ENCODE measurements at regions not wholly inside any gene's neighbourhood (a gene's known extent, or its start where the extent isn't known, plus 50 kb on each side); places are given as distances from the start of the nearest gene placed in this dataset.
"Not testable (repeated sequence)": the region's sequence is repeated elsewhere in the genome, so short reads cannot be mapped to it uniquely, and the experiment has no call there.

- no peaks in the 10 kb centered on the region for H3K27me3 ChIP-seq (ENCODE audit: control insufficient read depth, insufficient read depth, low read length)
- peaks cover 2% of the 10 kb centered on the region for H3K9me3 ChIP-seq (ENCODE audit: control insufficient read depth, insufficient read depth, low read length)
- no peak overlapping the region for H3K4me3 ChIP-seq (ENCODE audit: low read depth, low read length)
- no CpG with 5 or more reads among the region's 2 CpGs for WGBS (ENCODE audit: insufficient coverage)
- no peaks in the 10 kb centered on the region for H3K36me3 ChIP-seq (ENCODE audit: control insufficient read depth, insufficient read depth, low read length)
- DNase-seq (ENCODE audit: low read depth in 4 of 6, low spot score in 6 of 6) = no peak
- no peaks in the 10 kb centered on the region for H3K4me1 ChIP-seq (ENCODE audit: control insufficient read depth, insufficient read depth, low read length)
- H3K27ac ChIP-seq (ENCODE audit: low read depth, low read length) = no peak overlapping the region
Measured at GRCh38 chr20:2219481-2220006, 76.3 kb upstream of the TGM3 start.

- Histone ChIP-seq H3K27me3 (ENCODE audit: control insufficient read depth, insufficient read depth, low read length) (no peaks in the 10 kb centered on the region), H3K27ac (ENCODE audit: low read depth, low read length) (no peak overlapping the region), H3K4me1 (ENCODE audit: control insufficient read depth, insufficient read depth, low read length) (no peaks in the 10 kb centered on the region), H3K4me3 (ENCODE audit: low read depth, low read length) (no peak overlapping the region), H3K36me3 (ENCODE audit: control insufficient read depth, insufficient read depth, low read length) (no peaks in the 10 kb centered on the region), H3K9me3 (ENCODE audit: control insufficient read depth, insufficient read depth, low read length) (peaks cover 2% of the 10 kb centered on the region)
- 83% methylated on average over 1 of the region's 2 CpGs for WGBS (ENCODE audit: insufficient coverage)
- DNase-seq (ENCODE audit: low read depth in 4 of 6, low spot score in 6 of 6) = no peak
Measured at GRCh38 chr20:2220298-2220697, 75.5 kb upstream of the TGM3 start.

GRCh38 chr20:2221921-2222320, 73.9 kb upstream of the TGM3 start:
- Histone ChIP-seq H3K27me3 (ENCODE audit: control insufficient read depth, insufficient read depth, low read length) (no peaks in the 10 kb centered on the region), H3K9me3 (ENCODE audit: control insufficient read depth, insufficient read depth, low read length) (peaks cover 2% of the 10 kb centered on the region), H3K27ac (ENCODE audit: low read depth, low read length) (no peak overlapping the region), H3K36me3 (ENCODE audit: control insufficient read depth, insufficient read depth, low read length) (no peaks in the 10 kb centered on the region), H3K4me3 (ENCODE audit: low read depth, low read length) (no peak overlapping the region), H3K4me1 (ENCODE audit: control insufficient read depth, insufficient read depth, low read length) (no peaks in the 10 kb centered on the region)
- WGBS (ENCODE audit: insufficient coverage) = 50% methylated on average over 1 of the region's 2 CpGs
- no peak for DNase-seq (ENCODE audit: low read depth in 4 of 6, low spot score in 6 of 6)

GRCh38 chr20:2223558-2224367, 72.0 kb upstream of the TGM3 start:
- no peak for DNase-seq (ENCODE audit: low read depth in 4 of 6, low spot score in 6 of 6)
- no peaks in the 10 kb centered on the region for H3K4me1 ChIP-seq (ENCODE audit: control insufficient read depth, insufficient read depth, low read length)
- no peaks in the 10 kb centered on the region for H3K27me3 ChIP-seq (ENCODE audit: control insufficient read depth, insufficient read depth, low read length)
- H3K27ac ChIP-seq (ENCODE audit: low read depth, low read length) = no peak overlapping the region
- H3K4me3 ChIP-seq (ENCODE audit: low read depth, low read length) = no peak overlapping the region
- 91% methylated on average over 4 of the region's 8 CpGs for WGBS (ENCODE audit: insufficient coverage)
- H3K9me3 ChIP-seq (ENCODE audit: control insufficient read depth, insufficient read depth, low read length) = peaks cover 2% of the 10 kb centered on the region
- no peaks in the 10 kb centered on the region for H3K36me3 ChIP-seq (ENCODE audit: control insufficient read depth, insufficient read depth, low read length)

GRCh38 chr20:2224368-2224639, 71.5 kb upstream of the TGM3 start:
- H3K9me3 ChIP-seq (ENCODE audit: control insufficient read depth, insufficient read depth, low read length) = peaks cover 2% of the 10 kb centered on the region
- H3K36me3 ChIP-seq (ENCODE audit: control insufficient read depth, insufficient read depth, low read length) = no peaks in the 10 kb centered on the region
- no peaks in the 10 kb centered on the region for H3K4me1 ChIP-seq (ENCODE audit: control insufficient read depth, insufficient read depth, low read length)
- DNase-seq (ENCODE audit: low read depth in 4 of 6, low spot score in 6 of 6) = no peak
- 69% methylated on average over 3 of the region's 3 CpGs for WGBS (ENCODE audit: insufficient coverage)
- no peak overlapping the region for H3K4me3 ChIP-seq (ENCODE audit: low read depth, low read length)
- no peaks in the 10 kb centered on the region for H3K27me3 ChIP-seq (ENCODE audit: control insufficient read depth, insufficient read depth, low read length)
- H3K27ac ChIP-seq (ENCODE audit: low read depth, low read length) = no peak overlapping the region

GRCh38 chr20:2227285-2227684, 68.5 kb upstream of the TGM3 start:
- not testable (repeated sequence) for H3K4me1 ChIP-seq (ENCODE audit: control insufficient read depth, insufficient read depth, low read length); H3K4me3 ChIP-seq (ENCODE audit: low read depth, low read length); H3K9me3 ChIP-seq (ENCODE audit: control insufficient read depth, insufficient read depth, low read length); H3K36me3 ChIP-seq (ENCODE audit: control insufficient read depth, insufficient read depth, low read length); H3K27me3 ChIP-seq (ENCODE audit: control insufficient read depth, insufficient read depth, low read length); H3K27ac ChIP-seq (ENCODE audit: low read depth, low read length); DNase-seq (ENCODE audit: low read depth in 4 of 6, low spot score in 6 of 6)
- WGBS (ENCODE audit: insufficient coverage) = no CpG with 5 or more reads among the region's 3 CpGs

- H3K27me3 ChIP-seq (ENCODE audit: control insufficient read depth, insufficient read depth, low read length) = no peaks in the 10 kb centered on the region
- H3K9me3 ChIP-seq (ENCODE audit: control insufficient read depth, insufficient read depth, low read length) = no peaks in the 10 kb centered on the region
- no peaks in the 10 kb centered on the region for H3K36me3 ChIP-seq (ENCODE audit: control insufficient read depth, insufficient read depth, low read length)
- 100% methylated on average over 1 of the region's 2 CpGs for WGBS (ENCODE audit: insufficient coverage)
- H3K27ac ChIP-seq (ENCODE audit: low read depth, low read length) = no peak overlapping the region
- DNase-seq (ENCODE audit: low read depth in 4 of 6, low spot score in 6 of 6) = no peak
- H3K4me1 ChIP-seq (ENCODE audit: control insufficient read depth, insufficient read depth, low read length) = no peaks in the 10 kb centered on the region
- H3K4me3 ChIP-seq (ENCODE audit: low read depth, low read length) = no peak overlapping the region
Measured at GRCh38 chr20:2227861-2228260, 67.9 kb upstream of the TGM3 start.

- Histone ChIP-seq H3K4me3 (ENCODE audit: low read depth, low read length) (no peak overlapping the region), H3K4me1 (ENCODE audit: control insufficient read depth, insufficient read depth, low read length) (peaks cover 3% of the 10 kb centered on the region), H3K27me3 (ENCODE audit: control insufficient read depth, insufficient read depth, low read length) (no peaks in the 10 kb centered on the region), H3K9me3 (ENCODE audit: control insufficient read depth, insufficient read depth, low read length) (no peaks in the 10 kb centered on the region), H3K27ac (ENCODE audit: low read depth, low read length) (no peak overlapping the region), H3K36me3 (ENCODE audit: control insufficient read depth, insufficient read depth, low read length) (no peaks in the 10 kb centered on the region)
- 100% methylated on average over 2 of the region's 5 CpGs for WGBS (ENCODE audit: insufficient coverage)
- DNase-seq (ENCODE audit: low read depth in 4 of 6, low spot score in 6 of 6) = no peak
Measured at GRCh38 chr20:2228926-2229325, 66.9 kb upstream of the TGM3 start.

GRCh38 chr20:2230726-2231488, 64.9 kb upstream of the TGM3 start:
- Histone ChIP-seq H3K27ac (ENCODE audit: low read depth, low read length) (no peak overlapping the region), H3K36me3 (ENCODE audit: control insufficient read depth, insufficient read depth, low read length) (no peaks in the 10 kb centered on the region), H3K27me3 (ENCODE audit: control insufficient read depth, insufficient read depth, low read length) (no peaks in the 10 kb centered on the region), H3K4me3 (ENCODE audit: low read depth, low read length) (no peak overlapping the region), H3K4me1 (ENCODE audit: control insufficient read depth, insufficient read depth, low read length) (peaks cover 6% of the 10 kb centered on the region), H3K9me3 (ENCODE audit: control insufficient read depth, insufficient read depth, low read length) (no peaks in the 10 kb centered on the region)
- 78% methylated on average over 7 of the region's 8 CpGs for WGBS (ENCODE audit: insufficient coverage)
- DNase-seq (ENCODE audit: low read depth in 4 of 6, low spot score in 6 of 6) = no peak

- Histone ChIP-seq H3K27ac (ENCODE audit: low read depth, low read length) (no peak overlapping the region), H3K4me3 (ENCODE audit: low read depth, low read length) (no peak overlapping the region), H3K36me3 (ENCODE audit: control insufficient read depth, insufficient read depth, low read length) (no peaks in the 10 kb centered on the region), H3K27me3 (ENCODE audit: control insufficient read depth, insufficient read depth, low read length) (no peaks in the 10 kb centered on the region), H3K4me1 (ENCODE audit: control insufficient read depth, insufficient read depth, low read length) (peaks cover 10% of the 10 kb centered on the region), H3K9me3 (ENCODE audit: control insufficient read depth, insufficient read depth, low read length) (no peaks in the 10 kb centered on the region)
- 100% methylated on average over 5 of the region's 7 CpGs for WGBS (ENCODE audit: insufficient coverage)
- no peak for DNase-seq (ENCODE audit: low read depth in 4 of 6, low spot score in 6 of 6)
Measured at GRCh38 chr20:2231701-2232100, 64.1 kb upstream of the TGM3 start.

Measured in spinal cord (tissue), 9 donors.